CD4-positive, alpha-beta T cell treated with Interferon alpha-2 for 1 hour (primary cell): ENCODE measurements at regions not wholly inside any gene's neighbourhood (a gene's known extent, or its start where the extent isn't known, plus 50 kb on each side); places are given as distances from the start of the nearest gene placed in this dataset.

Source experiments
- DNase-seq, 2 donors: peaks; one replicate each; pipeline ENCODE4 v3.0.0-alpha.2; 2020 to 2022

GRCh38 chr1:235925016-235925415, 58.3 kb upstream of the LYST start:
- DNase-seq = no peak

DNA sequence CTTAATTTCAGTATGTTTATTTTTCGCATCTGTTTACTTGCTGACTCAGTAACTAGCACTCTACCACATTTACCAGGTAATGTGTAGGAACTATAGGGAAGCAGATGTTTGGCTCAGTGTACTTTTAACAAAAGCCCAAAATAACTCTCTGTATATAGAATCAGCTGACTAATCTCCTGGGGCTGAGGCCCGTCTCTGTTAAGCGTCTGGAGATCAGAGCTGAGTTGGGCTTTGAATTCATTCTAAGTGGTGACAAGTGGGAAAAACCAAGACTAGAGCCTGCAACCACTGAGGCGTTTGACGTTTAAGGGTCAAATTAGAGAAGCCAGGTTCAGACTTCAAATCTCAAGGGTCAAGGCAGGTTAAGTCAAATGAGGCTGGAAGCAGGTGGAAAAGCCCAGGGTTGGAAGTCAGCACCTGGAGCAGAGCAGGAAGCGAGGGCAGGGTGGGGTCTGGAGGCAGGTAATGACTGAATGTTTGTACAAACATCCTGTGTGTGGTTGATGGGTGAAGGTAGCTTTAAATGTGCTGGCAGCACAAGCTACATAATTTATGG, 56.8 kb upstream of the LYST start:
- DNase-seq = peak in 1 of 2 donors; percentile 36

GRCh38 chr1:235920596-235921375, 54.1 kb upstream of the LYST start:
- no peak for DNase-seq

GRCh38 chr1:235919833-235920441, 53.2 kb upstream of the LYST start:
- DNase-seq = no peak

DNA sequence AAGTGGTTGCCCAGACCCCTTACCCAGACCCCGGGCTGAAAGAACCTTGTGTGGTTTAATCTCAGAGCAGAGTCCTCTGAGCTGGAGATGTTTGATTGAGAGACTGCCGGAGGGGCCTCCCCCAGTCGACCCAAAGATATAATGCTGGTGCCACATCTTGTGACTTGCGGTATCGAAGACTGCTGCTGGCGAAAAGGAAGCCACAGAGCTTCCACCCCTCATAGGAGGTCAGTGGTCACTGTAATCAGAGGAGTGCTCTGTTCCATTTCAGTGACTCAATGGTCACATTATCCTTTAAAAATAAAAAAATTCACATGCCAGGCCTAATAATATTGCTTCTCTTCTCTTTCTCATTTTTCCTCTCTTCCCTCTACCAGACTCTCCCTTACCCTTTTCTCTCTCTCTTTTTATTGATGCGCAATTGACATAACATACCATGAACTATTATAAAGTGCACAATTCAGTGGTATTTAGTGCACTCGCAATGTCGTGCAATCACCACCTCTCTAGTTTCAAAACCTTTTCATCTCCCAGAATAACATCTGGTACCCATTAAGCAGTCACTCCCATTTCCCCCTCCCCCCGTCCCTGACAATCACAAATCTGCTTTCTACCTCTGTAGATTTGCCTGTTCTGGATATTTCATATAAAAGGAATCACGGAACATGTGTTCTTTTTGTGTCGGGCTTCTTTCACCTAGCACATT, 52.6 kb upstream of the LYST start:
- DNase-seq = no peak

- DNase-seq = no peak
These were observed 51.8 kb upstream of the LYST start for GRCh38 chr1:235918465-235918864.

DNA sequence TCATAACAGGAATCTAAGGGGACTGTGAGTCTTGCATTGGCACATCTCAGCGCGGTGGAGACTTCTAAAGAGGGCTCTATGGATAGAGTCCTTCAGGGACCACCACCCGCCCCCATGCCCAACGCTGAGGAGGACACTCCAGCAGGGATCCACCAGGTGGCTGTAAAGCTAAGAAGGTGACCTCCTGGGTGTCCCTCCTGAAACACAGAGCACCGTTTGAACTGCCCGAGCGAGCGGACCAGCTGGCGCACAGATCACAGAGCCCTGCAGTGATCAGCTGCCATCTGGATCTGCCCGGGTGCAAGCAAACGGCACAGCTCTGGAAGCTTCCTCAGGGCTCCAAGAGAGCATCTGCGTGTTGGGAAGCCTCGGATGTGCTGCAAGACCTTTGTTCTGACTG, 51.3 kb upstream of the LYST start:
- DNase-seq = no peak

- DNase-seq = peak; percentile 65 to 67
These were observed 50.6 kb upstream of the LYST start for GRCh38 chr1:235917267-235917811.
